RKO (cell line): ENCODE measurements at regions not wholly inside any gene's neighbourhood (a gene's known extent, or its start where the extent isn't known, plus 50 kb on each side); places are given as distances from the start of the nearest gene placed in this dataset.
A peak's percentile ranks its signal among the peaks of the same experiment; 100 is the strongest.
"Not testable (repeated sequence)": the region's sequence is repeated elsewhere in the genome, so short reads cannot be mapped to it uniquely, and the experiment has no call there.

Experiments used
- DNase-seq: peaks from one replicate; pipeline ENCODE4 v3.0.0-alpha.2; 2016; ENCODE audit warnings: low spot score

DNA sequence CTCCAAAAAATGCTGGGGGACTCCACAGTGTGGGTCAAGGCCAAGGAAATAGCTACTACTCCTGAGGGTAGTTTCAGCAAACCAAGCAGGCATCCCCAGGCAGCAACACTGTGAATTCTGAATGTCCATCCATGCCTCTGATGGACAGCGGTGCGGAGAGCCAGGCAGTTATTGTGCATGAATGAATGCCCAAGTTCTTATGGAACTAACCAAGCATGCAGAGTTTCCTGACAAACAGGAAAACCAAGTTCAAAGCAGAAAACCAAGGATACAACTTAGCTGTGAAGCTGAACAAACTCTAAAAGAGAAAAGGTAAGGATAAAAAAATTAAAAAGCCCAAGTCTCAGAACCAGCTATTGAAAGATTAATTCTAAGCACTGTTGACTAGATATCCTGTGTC, 642.6 kb upstream of the HS3ST1 start:
- no peak for DNase-seq

DNA sequence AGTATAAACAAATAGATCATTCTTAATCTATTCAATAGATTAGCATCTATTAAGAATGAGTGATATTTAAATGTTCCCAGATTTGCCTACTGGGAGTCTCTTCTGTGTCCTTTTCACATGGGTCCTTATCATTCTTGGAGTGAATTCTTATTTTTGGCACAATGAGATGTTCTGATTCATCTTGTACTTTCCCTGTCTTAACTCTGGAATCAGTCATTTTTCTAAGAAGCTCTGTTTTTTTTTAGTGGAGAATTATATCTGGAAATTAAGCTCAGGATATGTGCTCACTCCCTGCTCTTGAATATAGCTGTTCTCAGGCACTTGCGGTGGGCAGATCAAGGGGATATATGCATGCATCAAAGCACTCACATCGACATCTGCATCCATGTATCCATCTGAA, 625.3 kb upstream of the HS3ST1 start:
- no peak for DNase-seq

DNA sequence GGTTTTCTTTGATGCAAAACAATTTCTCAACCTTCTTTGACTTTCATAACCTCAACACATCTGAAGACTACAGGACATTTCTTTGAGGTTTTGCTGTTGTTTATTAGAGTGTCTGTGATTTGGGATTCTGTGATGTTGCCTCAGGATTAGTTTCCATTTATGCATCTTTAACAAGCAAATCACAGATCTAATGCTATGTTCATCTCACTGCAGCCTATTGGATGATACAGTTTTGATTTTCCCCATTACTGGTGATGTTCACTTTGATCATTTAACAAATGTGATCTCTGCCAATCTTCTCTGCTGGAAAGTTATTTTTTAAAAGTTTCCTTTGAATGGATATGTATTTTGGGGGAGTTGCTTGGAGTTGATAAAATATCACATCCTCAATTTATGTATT, 624.9 kb upstream of the HS3ST1 start:
- no peak for DNase-seq

DNA sequence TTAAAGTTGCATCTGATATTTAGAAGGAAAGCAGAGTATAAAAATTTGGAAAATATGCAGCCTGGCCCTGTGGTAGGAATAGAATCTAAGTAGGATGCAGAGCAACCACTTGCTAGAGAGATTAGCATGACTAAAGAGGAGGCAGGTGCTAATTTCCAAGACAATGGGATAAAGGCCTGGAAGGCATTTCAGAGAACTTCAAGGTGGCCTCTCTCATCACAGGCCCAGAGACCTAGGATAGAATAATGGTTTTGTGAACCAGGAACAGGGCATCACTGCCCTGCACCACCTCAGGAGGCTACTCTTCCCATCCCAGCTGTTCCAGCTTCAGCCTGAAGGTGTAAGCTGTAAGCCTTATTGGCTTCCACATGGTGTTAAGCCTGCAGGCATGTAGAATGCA, 621.7 kb upstream of the HS3ST1 start:
- DNase-seq, result no peak

DNA sequence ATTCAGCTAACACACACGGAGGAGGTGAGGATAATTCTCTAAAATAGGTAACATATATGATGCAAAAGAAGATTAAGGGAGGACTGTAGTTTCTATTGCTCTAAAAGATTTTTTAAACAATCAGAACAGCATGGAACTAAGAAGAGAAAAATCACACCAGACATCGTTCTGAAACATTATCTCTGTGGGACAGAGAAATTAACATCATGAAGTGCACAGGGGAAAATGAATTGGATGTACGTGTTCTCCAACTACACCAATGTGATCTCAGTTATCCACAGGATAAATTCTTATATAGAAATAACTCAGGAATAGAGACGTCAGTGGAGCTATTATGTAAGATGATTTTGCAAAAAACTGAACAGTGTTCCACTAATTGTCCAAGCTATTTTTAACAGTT, 614.1 kb upstream of the HS3ST1 start:
- no peak for DNase-seq

DNA sequence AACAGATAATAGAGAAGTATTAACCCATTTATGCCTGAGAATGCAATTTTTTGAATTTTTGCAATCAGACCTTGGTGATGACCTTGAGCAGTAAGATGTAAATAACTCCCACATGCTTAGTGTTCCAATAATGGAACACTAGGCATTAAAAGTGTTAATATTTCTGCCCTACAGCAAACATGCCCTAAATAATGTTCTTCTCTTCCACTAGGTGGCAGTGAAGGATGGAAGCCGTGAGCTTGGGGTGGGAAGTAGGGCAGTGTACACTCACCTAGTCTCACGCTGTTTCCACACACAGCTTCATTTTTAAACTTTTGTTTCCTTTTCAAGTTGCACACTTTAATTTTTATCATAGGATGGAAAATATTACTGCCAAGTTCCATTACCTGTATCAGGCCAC, 613.1 kb upstream of the HS3ST1 start:
- no peak for DNase-seq

DNA sequence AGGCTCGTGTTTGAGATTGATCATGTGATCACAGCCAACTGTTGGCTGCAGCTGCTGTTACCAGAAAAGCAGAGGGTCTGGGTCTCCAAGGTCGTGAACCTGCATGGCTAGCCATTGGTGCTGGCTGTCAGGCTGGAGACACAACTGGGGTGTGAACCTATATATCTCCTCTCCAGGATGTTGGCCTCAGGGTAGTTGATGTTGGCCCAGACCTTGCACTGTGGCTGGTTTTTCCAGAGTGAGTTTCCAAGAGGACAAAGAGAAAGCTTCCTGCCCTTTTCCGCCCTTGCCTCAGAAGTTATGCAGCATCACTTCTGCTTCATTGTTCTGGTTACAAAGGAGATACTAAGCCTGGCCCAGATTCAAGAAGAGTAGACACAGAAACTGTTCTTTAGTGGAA, 607.8 kb upstream of the HS3ST1 start:
- DNase-seq, result no peak

DNA sequence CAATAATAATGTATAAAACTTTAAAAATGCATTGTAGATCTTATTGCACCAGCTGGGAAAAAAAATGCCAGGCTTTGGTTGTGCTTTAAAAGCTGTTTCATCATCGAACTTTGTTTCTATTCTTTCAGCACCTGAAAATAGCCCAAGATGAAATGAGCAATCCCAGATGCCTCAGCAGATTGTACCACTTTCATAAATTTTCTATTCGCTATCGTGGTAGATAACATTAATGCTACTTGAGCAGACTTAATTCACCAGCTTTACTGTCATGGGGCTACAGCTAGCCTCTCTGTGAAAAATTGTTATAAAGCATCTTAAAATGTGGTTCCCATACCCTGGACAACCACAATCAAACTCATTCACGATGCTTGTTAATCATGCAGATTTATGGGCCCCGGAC, 599.6 kb upstream of the HS3ST1 start:
- DNase-seq, result no peak

DNA sequence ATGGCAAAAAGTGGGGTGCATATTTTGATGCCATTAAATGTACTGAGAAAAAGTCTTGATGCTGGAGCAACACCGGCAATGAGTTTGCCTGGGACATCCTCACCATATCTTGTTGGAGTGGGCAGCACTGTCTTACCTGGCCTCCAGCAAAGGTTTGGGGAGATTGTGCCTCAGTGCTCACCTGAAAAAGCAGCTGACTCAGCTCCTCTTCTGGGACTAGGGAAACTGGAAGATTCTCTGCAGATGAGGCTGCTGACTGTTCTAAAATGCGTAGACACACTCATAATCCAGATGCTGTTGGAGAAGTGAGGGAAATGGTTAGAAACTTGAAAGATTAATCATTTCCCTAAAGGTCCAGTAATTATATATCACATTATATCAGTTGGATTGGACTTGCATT, 593.7 kb upstream of the HS3ST1 start:
- DNase-seq, result no peak

DNA sequence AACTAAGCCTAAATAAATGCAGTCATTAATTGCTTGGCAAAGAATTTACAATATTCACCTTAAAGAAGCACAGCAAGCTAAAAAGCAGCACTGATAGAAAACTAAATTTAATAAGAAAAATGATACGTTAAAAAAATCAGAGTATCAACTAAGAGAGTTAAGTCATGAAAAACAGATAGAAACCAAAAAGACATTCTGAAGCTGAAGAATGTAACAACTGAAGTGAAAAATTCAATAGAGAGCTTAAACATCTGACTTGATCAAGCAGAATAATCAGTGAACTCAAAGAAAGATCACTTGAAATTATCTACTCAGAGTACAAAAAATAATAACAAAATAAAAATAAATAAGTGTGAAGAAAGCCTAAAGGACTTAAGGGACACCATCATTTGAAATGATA, 588.0 kb upstream of the HS3ST1 start:
- DNase-seq, result no peak

DNA sequence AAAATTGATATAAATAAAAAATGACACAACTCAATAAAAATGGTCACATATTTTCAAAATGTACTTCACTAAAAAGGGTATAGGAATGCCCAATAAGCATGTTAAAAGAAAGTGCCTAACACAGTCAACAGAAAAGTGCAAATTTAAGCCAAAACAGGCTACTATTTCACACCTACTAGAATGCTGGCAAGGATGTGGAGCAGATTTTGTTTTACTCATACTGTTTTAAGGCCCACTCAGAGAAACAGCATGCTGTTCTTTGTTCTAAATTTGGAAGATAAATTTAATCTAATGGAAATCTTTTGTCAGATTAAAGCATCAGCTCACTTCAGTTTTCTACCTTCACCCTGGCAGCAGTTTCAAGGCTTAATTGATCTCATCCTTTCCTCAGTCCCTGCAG, 576.8 kb upstream of the HS3ST1 start:
- no peak for DNase-seq

DNA sequence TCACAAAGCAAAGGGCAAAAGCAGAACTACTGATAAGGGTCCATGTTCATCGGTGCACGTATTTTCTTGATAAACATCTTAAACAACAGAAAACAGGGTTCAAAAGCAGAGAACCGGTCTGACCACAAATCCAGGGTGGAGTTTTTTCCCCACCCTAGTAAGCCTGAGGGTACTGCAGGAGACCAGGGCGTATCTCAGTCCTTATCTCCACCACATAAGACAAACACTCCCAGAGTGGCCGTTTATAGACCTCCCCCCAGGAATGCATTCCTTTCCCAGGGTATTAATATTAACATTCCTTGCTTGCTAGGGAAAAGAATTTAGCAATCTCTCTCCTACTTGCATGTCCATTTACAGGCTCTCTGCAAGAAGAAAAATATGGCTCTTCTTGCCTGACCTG, 567.9 kb upstream of the HS3ST1 start:
- DNase-seq, result not testable (repeated sequence)

DNA sequence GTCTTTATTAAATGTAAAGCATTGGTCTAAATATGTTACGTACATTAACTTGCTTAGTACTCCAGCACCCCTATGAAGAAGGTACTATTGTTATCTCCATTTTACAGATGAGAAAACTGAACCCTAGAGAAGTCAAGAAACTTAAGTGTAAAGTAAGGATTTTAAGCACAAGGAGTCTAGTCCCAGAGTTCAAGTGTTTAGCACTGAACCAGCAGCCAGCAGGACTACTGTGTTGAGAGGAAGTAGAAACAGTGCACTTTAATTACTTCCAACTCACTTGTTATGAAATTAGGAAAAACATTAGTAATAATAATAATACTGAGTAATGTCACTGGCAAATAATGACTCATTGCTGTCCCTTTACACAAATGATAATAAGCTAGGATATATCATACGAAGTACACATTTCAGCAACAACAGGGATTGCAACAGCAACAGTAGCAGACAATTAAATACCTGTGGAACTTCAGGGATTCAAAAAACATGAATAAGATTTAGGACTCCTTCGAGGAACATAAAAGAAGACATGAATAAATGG, 548.1 kb upstream of the HS3ST1 start:
- no peak for DNase-seq

DNA sequence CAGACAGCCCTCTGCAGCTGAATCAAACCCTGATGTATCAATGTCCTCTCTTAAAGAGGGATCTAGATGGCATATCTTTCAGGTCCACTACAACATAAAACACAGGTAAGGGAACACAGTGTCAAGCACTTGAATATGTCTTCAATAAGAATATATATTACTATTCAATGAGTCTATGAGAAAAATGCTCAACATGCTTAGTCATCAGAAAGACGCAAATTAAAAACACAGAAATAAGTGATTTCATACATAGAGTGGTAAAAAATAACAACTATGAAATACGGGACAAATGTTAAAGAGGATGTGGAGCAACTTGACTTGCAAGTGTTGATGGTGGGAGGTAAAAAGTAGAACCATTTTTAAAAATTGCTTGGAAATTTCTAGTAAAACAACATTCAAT, 544.6 kb upstream of the HS3ST1 start:
- DNase-seq, result no peak

DNA sequence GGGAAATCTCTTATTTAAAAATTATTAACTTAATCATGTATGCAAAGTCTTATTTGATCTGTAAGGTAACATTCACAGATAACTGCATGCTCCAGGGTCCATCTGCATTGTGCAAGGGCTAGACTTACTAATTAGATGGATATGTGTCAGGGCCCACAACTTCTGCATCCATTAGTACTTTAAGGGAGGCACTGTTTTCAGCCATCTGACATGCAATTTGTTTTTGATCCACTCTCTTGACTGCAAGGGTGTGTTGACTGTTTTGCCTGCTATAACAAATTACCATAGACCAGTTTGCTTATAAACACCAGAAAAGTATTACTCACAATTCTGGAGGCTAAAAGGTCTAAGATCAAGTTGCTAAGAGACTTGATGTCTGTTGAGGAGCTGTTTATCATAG, 542.1 kb upstream of the HS3ST1 start:
- no peak for DNase-seq

DNA sequence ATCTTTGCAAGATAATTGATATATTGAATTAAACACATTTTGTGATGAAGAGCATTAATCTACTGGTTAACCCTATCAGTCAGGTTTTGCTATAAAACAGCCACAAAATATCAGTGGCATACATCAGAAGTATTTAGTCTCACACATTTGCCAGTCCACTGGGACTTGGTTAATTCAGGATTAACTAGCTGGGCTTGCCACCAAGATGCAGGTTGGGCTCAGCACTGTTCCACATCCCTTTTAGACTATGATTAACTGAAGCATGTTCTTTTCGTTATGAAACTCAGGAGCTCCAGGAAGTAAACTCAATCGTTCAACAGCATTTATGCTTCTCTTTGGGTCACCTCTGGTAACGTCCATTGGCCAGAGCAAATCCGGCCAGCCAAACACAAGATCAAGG, 538.1 kb upstream of the HS3ST1 start:
- no peak for DNase-seq

DNA sequence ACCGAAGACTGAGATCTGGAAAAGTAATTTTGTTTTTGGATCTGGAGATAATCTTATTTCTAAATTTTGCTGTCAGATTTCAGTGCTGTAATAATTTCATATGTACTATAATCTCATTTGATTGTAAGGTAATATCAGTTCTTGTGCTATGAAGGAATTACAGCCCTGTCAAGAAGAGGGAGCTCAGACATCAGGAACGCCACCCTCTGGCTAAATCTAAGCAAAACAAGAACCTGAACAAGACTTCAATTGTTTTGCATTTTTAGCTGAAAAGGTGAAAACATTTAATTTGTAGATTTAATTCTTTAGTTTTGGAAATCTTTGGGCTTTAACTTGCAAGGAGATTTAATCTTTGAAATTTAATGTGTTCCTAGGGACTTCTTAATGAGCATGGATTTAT, 525.4 kb upstream of the HS3ST1 start:
- DNase-seq, result peak; percentile 3

DNA sequence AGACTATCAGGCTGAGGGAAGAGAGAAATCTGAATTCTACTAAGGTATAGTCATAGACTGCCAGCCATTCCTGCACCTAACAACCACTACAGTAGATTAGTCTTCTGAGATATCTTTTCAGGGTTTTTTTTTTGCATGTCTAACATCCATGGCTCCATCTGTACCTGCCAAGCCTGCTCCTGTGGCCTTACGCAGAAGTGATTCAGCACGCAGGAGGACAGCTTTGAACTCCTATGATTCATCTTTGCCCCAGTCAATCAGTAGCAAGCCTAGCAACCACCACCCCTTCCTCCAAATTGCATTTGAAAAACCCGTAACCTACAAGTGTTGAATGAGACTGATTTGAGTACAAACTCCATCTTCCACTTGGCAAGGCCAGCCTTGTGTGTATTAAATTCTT, 520.7 kb upstream of the HS3ST1 start:
- no peak for DNase-seq

DNA sequence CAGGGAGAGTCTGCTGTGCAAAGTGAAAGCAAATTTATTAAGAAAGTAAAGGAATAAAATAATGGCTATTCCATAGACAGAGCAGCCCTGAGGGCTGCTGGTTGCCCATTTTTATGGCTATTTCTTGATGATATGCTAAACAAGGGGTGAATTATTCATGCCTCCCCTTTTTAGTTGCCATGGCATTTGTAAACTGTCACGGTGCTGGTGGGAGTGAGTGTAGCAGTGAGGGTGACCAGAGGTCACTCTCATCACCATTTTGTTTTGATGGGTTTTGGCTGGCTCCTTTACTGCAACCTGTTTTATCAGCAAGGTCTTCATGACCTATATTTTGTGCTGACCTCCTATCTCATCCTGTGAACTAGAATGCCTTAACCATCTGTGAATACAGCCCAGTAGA, 518.9 kb upstream of the HS3ST1 start:
- not testable (repeated sequence) for DNase-seq

DNA sequence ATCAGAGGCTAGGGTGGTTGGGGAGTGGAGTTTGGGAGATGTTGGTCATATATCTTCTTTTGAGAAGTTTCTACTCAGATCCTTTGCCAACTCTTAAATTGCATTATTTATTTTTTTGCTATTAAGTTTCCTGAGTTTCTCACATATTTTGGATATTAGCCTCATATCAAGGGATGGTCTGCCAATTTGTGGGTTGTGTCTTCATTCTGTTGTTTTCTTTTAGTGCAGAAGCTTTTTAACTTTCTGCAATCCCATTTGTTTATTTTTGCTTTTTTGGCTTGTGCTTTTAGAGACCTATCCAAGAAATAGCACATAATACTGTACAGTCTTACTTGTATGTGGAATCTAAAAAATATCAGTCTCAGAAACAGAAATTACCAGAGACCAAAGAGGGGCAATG, 509.2 kb upstream of the HS3ST1 start:
- no peak for DNase-seq

DNA sequence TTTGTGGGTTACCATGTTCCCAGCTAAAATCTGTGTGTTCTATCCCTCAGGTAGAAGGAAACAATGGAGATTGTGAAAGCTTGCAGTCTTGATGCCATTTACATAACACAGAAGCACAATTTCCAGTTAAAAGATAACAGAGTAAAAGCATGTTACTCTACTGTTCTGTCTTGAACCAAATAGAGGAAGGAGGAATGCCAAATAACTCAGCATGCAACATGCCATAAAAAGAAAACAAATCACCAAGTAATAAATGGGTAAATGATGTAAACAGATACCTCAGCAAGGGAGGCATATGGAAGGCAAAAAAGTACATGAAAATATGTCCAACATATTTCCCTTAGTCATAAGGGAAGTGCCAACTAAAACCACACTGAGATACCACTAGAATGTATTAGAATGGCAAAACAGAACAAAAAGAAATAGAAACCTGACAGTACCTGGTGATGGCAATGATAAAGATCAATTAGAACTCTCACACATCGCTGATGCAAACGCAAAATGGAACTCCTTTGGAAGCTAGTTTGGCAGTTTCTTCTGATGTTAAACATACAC, 502.6 kb upstream of the HS3ST1 start:
- no peak for DNase-seq

DNA sequence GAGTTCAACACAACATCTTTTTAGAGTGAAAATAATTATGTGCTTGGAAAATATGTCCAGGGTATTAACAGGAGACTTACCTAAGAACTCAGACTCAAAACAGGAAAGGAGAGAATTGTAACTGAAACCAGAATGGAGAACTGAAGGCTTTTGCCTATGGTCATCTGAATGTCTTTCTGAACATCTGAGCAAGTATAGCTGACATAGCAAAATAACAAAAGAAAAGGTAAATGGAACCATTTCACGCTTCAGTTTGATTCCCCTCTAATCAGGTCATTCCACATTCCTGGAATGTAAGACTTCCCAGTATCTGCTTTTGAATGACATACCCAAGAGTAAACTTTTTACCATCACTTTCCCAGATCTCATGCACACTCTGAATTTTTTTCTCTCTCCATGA, 500.4 kb upstream of the HS3ST1 start:
- no peak for DNase-seq

DNA sequence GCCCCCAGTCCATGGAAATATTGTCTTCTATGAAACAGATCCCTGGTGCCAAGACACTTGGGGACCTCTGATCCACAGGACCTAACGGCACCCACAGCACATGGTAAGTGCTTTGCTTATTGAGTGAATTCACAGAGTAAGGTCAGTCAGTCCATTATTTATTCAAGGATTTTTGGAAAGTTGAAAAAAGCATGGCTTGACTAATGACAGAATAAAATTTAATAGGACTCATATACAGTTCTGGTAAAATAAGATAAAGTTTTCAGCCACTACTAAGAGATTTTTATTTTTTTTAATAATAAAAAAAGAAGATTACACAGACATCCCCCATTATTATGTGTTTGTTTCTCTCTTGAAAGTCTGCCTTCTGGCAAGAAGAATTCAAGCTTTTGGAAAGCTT, 490.6 kb upstream of the HS3ST1 start:
- DNase-seq, result no peak

DNA sequence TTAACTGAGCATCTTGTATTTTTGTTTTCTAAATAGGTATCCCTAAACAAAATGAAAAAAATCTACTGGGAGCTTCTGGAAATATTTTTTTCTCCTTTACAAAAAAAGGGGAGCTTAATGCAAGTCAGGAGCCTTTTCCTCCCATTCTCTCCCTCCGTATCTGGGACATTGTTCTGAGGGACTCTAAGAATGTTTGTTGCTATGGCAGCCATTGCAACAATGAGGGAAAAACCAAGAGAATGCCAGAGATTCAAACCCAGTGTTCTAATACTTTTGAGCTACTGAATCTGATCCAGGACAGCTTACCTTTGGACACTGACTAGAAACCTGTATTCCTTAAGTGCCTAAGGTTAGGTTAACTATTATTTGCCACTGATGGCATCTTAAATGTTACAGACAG, 485.7 kb upstream of the HS3ST1 start:
- no peak for DNase-seq

DNA sequence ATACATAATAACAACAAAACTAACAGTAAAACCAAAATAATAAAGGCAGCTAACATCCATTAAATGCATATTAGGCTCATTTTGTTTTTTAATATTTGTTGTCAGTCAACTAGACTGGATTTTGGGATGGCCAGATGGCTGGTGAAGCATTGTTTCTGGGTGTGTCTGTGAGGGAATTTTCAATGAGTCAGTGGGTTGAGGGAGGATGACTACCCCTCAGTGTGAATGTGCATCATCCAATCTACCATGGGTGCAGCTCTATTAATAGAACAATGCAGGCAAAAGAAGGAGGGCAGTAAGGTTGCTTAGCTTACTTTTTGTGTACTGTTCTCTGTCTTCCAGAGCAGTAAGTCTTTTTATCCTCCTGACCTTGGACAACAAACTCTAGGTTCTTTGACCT, 484.2 kb upstream of the HS3ST1 start:
- DNase-seq, result peak; percentile 18
